ENCODE measurements at regions not wholly inside any gene's neighbourhood (a gene's known extent, or its start where the extent isn't known, plus 50 kb on each side); places are given as distances from the start of the nearest gene placed in this dataset.

DNA sequence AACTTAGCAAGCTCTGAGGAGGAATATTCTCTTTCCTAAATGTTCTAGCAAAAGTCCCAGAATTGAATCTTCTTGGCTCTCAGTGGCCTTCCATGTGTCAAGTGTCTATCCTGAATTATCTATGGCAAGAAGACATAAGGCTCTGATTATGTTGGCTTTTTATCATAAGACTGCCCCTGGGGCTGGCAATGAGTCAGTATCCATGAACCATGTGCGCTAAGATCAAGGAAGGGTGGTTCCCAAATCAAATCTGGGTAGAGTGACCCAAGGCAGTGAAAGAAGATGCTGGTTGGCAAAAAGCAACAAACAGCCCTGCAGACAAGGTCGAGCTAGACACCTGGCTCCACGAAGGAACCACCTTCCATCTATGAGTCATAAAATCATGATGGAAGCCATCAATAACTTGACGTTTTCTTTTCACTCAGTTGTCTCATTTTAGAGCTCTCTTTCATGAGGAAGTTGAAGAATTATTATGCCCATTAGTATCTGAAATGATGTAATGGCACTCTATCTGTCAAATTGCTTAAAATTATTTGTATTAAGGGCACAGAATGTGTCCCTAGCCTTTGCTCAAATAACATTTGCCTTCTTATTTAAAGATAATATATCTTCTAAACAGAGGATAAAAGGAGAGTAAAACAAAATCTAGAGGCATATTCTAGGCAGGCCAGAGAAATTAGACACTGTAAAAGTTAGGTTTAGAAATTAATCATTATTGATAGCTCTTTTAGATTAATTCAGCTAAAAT lies 657.7 kb upstream of the GOT2 start:
- TF ChIP-seq CTCF (conservative IDR thresholded peaks at IDR 0.05 in 1 of 2, IDR thresholded peaks at IDR 0.05 in 1 of 2; ENCODE audit: extremely low read depth in 1 of 2, insufficient read depth in 1 of 2, low read depth in 1 of 2, low read length in 2 of 2) (no peak), EZH2 (IDR thresholded peaks at IDR 0.05; ENCODE audit: borderline replicate concordance, low read length) (no peak)
